HCT116 (cell line): ENCODE measurements at regions not wholly inside any gene's neighbourhood (a gene's known extent, or its start where the extent isn't known, plus 50 kb on each side); places are given as distances from the start of the nearest gene placed in this dataset.

Source experiments
- ATAC-seq: fragments of 200-7000 bp; cut with Tn5 transposase; 2 replicates; pipeline ENCODE4 v1.9.1; 2020; ENCODE audit warnings: mild to moderate bottlenecking, moderate library complexity
- BruUV-seq: library from RNA; stranded (reverse); fragments of 400-500 nt; replicated peaks from 2 replicates; lab custom pipeline; 2021; lab: Mats Ljungman, UMichigan
- CTCF ChIA-PET: fragments of 300-600 bp; sonication (Branson Sonifier 250); formaldehyde crosslinking; loops from one replicate; lab custom pipeline; 2021; ENCODE audit warnings: antibody characterized with exemption; lab: Charles Lee
- POLR2A ChIA-PET: fragments of 300-600, 350-600 bp; sonication (Branson Sonifier 250); formaldehyde crosslinking; loops from one replicate; lab custom pipeline; 2021; ENCODE audit warnings: antibody characterized with exemption; lab: Charles Lee
- RAD21 ChIA-PET, 2 experiments: fragments of 300-600 bp; sonication (Branson Sonifier 250); formaldehyde crosslinking; loops; one replicate each; lab custom pipeline; 2023; ENCODE audit warnings: low total read pairs in 2 of 2; ENCODE audit not compliant: uncharacterized antibody in 2 of 2, unreplicated experiment in 2 of 2, low non-redundant PET in 1 of 2; lab: Charles Lee
- DNase-seq: peaks from one replicate; pipeline ENCODE4 v3.0.0-alpha.2; 2010; ENCODE audit warnings: low read depth, low spot score
- H2AFZ ChIP-seq: fragments of 200-600 bp; shearing (Covaris generic), sonication (generic); 2 replicates; pipeline ENCODE4 v1.6.1; 2017; ENCODE audit warnings: low read depth, mixed run types, mixed read lengths, antibody characterized with exemption, low read length; ENCODE audit not compliant: poor library complexity, severe bottlenecking
- H3K27ac ChIP-seq: 2 replicates; pipeline ENCODE4 v1.5.1; 2012; ENCODE audit warnings: low read depth, low read length
- H3K27me3 ChIP-seq: fragments of 200-600 bp; sonication (generic); 2 replicates; pipeline ENCODE4 v1.6.1; 2016; ENCODE audit warnings: mixed run types, low read length, mixed read lengths; ENCODE audit not compliant: insufficient read depth
- H3K36me3 ChIP-seq, 2 experiments: fragments of 200-500 bp in 1 of 2; fragments of 200-600 bp in 1 of 2; sonication (Bioruptor generic) in 1 of 2; sonication (generic) in 1 of 2; 2 replicates each; pipeline versions ENCODE4 v1.5.1 to v1.6.1; 2014 to 2016; ENCODE audit warnings: low read length in 2 of 2, inconsistent platforms in 1 of 2, mixed read lengths in 1 of 2, mixed run types in 1 of 2; ENCODE audit not compliant: insufficient read depth in 2 of 2, control insufficient read depth in 1 of 2
- H3K4me1 ChIP-seq, 2 experiments: fragments of 200-600 bp in 1 of 2; sonication (generic) in 1 of 2; 2 replicates each; pipeline versions ENCODE4 v1.5.1 to v1.6.1; 2012 to 2017; ENCODE audit warnings: low read length in 2 of 2, inconsistent platforms in 1 of 2, mild to moderate bottlenecking in 1 of 2, mixed read lengths in 1 of 2, mixed run types in 1 of 2, moderate library complexity in 1 of 2; ENCODE audit not compliant: insufficient read depth in 2 of 2, control insufficient read depth in 1 of 2
- H3K4me2 ChIP-seq: fragments of 200-600 bp; sonication (generic); 2 replicates; pipeline ENCODE4 v1.6.1; 2017; ENCODE audit warnings: mixed run types, low read length, mixed read lengths
- H3K4me3 ChIP-seq, 2 experiments: fragments of 200-600 bp in 1 of 2; sonication (generic) in 1 of 2; replicated peaks in 1 of 2; 2 replicates each; pipeline ENCODE4 v1.5.1; 2011 to 2016; ENCODE audit warnings: low read length in 2 of 2, control low read depth in 1 of 2, low read depth in 1 of 2, mild to moderate bottlenecking in 1 of 2, mixed read lengths in 1 of 2, mixed run types in 1 of 2
- H3K79me2 ChIP-seq: fragments of 200-600 bp; sonication (generic); 2 replicates; pipeline ENCODE4 v1.6.1; 2017; ENCODE audit warnings: mild to moderate bottlenecking, mixed run types, low read length, moderate library complexity, mixed read lengths; ENCODE audit not compliant: insufficient read depth
- H3K9ac ChIP-seq: fragments of 200-600 bp; sonication (generic); 2 replicates; pipeline ENCODE4 v1.6.1; 2016; ENCODE audit warnings: low read length, mixed read lengths
- H3K9me2 ChIP-seq: fragments of 200-600 bp; sonication (generic), shearing (Covaris generic); 2 replicates; pipeline ENCODE4 v1.6.1; 2017; ENCODE audit warnings: mixed run types, mild to moderate bottlenecking, moderate library complexity; ENCODE audit not compliant: insufficient read depth
- H3K9me3 ChIP-seq, 2 experiments: fragments of 200-500 bp in 1 of 2; fragments of 200-600 bp in 1 of 2; sonication (Bioruptor generic) in 1 of 2; sonication (generic) in 1 of 2; 2 replicates each; pipeline ENCODE4 v1.6.1; 2014 to 2017; ENCODE audit warnings: low read length in 2 of 2, mixed read lengths in 2 of 2, inconsistent platforms in 1 of 2, low read depth in 1 of 2, mild to moderate bottlenecking in 1 of 2, mixed run types in 1 of 2, moderate library complexity in 1 of 2; ENCODE audit not compliant: control insufficient read depth in 1 of 2, insufficient read depth in 1 of 2
- H4K20me1 ChIP-seq: fragments of 200-600 bp; sonication (generic), shearing (Covaris generic); 2 replicates; pipeline ENCODE4 v1.6.1; 2017; ENCODE audit warnings: mixed run types, mild to moderate bottlenecking, moderate library complexity; ENCODE audit not compliant: insufficient read depth
- CBX3 ChIP-seq: IDR thresholded peaks from 2 replicates; pipeline ENCODE4 v1.6.1; 2012; ENCODE audit warnings: low read depth
- CEBPB ChIP-seq: IDR thresholded peaks from 2 replicates; pipeline ENCODE4 v1.6.1; 2012; ENCODE audit warnings: low read depth
- ELF1 ChIP-seq: IDR thresholded peaks from 2 replicates; pipeline ENCODE4 v1.6.1; 2012; ENCODE audit warnings: low read depth, borderline replicate concordance
- EZH2 ChIP-seq: fragments of 200-600 bp; sonication (generic); IDR thresholded peaks from 2 replicates; pipeline ENCODE4 v1.6.1; 2017; ENCODE audit warnings: antibody characterized with exemption, mixed run types
- JUND ChIP-seq: IDR thresholded peaks from 2 replicates; pipeline ENCODE4 v1.6.1; 2012
- MAX ChIP-seq: IDR thresholded peaks from 2 replicates; pipeline ENCODE4 v1.6.1; 2012
- POLR2A ChIP-seq: IDR thresholded peaks from 2 replicates; pipeline ENCODE4 v1.7.0; 2011; ENCODE audit warnings: borderline replicate concordance; ENCODE audit not compliant: insufficient read depth, insufficient read length; ENCODE audit errors: extremely low read depth
- POLR2AphosphoS5 ChIP-seq: IDR thresholded peaks from 2 replicates; pipeline ENCODE4 v1.6.1; 2011; ENCODE audit warnings: mild to moderate bottlenecking, low read depth, low read length, moderate library complexity
- SIN3A ChIP-seq: IDR thresholded peaks from 2 replicates; pipeline ENCODE4 v1.6.1; 2012; ENCODE audit warnings: low read depth
- SP1 ChIP-seq: IDR thresholded peaks from 2 replicates; pipeline ENCODE4 v1.6.1; 2012; ENCODE audit warnings: low read depth
- SRF ChIP-seq: IDR thresholded peaks from 2 replicates; pipeline ENCODE4 v1.6.1; 2012; ENCODE audit warnings: low read depth
- TCF7L2 ChIP-seq: IDR thresholded peaks from 2 replicates; pipeline ENCODE4 v1.7.0; 2011; ENCODE audit warnings: borderline replicate concordance, inconsistent platforms; ENCODE audit not compliant: insufficient read depth, insufficient read length; ENCODE audit errors: extremely low read depth
- ZFX ChIP-seq: fragments of 450-650 bp; IDR thresholded peaks from 2 replicates; pipeline ENCODE4 v1.6.1; 2017
- ZNF274 ChIP-seq: fragments of 200-500 bp; sonication (Bioruptor generic); IDR thresholded peaks from 2 replicates; pipeline ENCODE4 v1.6.1; 2014; ENCODE audit warnings: mild to moderate bottlenecking, low read depth, low read length, inconsistent platforms
- intact Hi-C: fragments of 100-400 bp; cut with micrococcal nuclease; formaldehyde crosslinking; loops from 2 replicates; pipeline ENCODE4 v1.10.0; 2022

DNA sequence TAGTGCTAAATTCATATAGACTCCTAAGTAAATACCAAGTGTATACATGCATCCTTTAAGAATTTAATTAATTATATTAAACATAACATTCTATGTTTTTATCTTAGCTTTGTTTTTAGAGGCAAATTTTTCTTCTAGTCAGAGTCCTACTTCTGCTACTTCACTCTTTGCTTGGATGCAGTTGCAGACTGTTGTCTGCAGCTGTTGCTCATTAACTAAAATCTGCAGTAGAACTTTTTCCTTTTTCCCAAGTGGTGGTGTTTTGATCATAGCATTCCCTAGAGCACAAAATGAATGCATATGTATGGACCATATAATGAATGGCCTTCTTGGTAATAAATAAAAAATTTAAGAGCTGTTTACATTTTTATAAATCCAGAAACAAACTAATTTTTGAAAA is 198.3 kb downstream of the CASP12 start:
- Histone ChIP-seq H3K4me2 (no peak overlapping the region), H2AFZ (no peak overlapping the region), H3K27ac (no peak overlapping the region), H3K4me1 (peaks cover 0 to 2% of the 10 kb centered on the region in 2 experiments; a peak in 1 of 4 replicates), H3K9ac (no peak overlapping the region), H3K9me3 (no peaks in the 10 kb centered on the region), H3K36me3 (no peaks in the 10 kb centered on the region), H3K79me2 (no peaks in the 10 kb centered on the region), H3K27me3 (no peaks in the 10 kb centered on the region), H3K4me3 (no peak overlapping the region), H3K9me2 (no peaks in the 10 kb centered on the region), H4K20me1 (no peaks in the 10 kb centered on the region)
- CTCF ChIA-PET, result no interaction called here
- intact Hi-C loops, result no loop called here
- POLR2A ChIA-PET, result no interaction called here
- TF ChIP-seq ZNF274 (no peak), EZH2 (no peak), MAX (no peak), POLR2AphosphoS5 (no peak), ELF1 (no peak), TCF7L2 (no peak), POLR2A (no peak), CBX3 (no peak), JUND (no peak), SP1 (no peak), SRF (no peak), SIN3A (no peak)
- BruUV-seq, result no TSS peak
- RAD21 ChIA-PET, result no interaction called here
- ATAC-seq (no peak), DNase-seq (no peak)

DNA sequence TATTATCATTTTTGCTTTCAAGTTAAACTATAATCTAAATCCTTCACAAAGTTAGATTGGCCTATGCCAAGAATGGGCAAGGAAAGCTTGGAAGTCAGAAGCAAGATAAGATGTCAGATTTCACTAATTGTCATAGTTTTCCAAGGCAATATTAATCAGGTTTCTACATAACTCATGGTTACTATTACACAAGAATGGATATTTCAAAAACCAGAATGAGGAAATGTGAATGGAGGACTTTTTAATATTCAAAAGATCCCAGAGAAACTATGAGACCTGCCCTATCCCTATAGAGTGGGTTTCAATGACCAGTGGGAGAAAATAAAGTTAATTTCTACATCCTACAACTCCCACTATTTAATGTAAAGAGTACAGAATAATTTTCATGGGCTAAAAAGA is 203.2 kb downstream of the CASP12 start:
- no peak for DNase-seq

More for the DNA sequence above, 203.2 kb downstream of the CASP12 start:
- TF ChIP-seq ELF1 (no peak), ZFX (no peak), CEBPB (no peak)
- CTCF ChIA-PET, result no interaction called here
- H3K9ac ChIP-seq, result no peak overlapping the region
- no peaks in the 10 kb centered on the region for H3K79me2 ChIP-seq
- no peak overlapping the region for H3K4me2 ChIP-seq
- no TSS peak for BruUV-seq
- no peak overlapping the region for H2AFZ ChIP-seq
- POLR2A ChIA-PET, result no interaction called here
- no peaks in the 10 kb centered on the region for H3K36me3 ChIP-seq
- H3K9me2 ChIP-seq, result no peaks in the 10 kb centered on the region
- RAD21 ChIA-PET, result no interaction called here
- H3K27ac ChIP-seq, result no peak overlapping the region
- no peak overlapping the region for H3K4me3 ChIP-seq
- H3K9me3 ChIP-seq, result no peaks in the 10 kb centered on the region
- no peaks in the 10 kb centered on the region for H4K20me1 ChIP-seq
- ATAC-seq, result no peak
- intact Hi-C loops, result no loop called here
- H3K4me1 ChIP-seq, result peaks cover 0 to 6% of the 10 kb centered on the region in 2 experiments; a peak in 1 of 4 replicates
- no peaks in the 10 kb centered on the region for H3K27me3 ChIP-seq
